HepG2 (cell line): ENCODE measurements at regions not wholly inside any gene's neighbourhood (a gene's known extent, or its start where the extent isn't known, plus 50 kb on each side); places are given as distances from the start of the nearest gene placed in this dataset.

Experiments used
- ATAC-seq: fragments of 200-7000 bp; cut with Tn5 transposase; 3 replicates; pipeline ENCODE4 v1.9.1; 2020; ENCODE audit warnings: mild to moderate bottlenecking, moderate library complexity
- BruUV-seq: library from RNA; stranded (reverse); fragments of 400-500 nt; replicated peaks from 2 replicates; lab custom pipeline; 2021; lab: Mats Ljungman, UMichigan
- CTCF ChIA-PET: fragments of 300-600 bp; formaldehyde crosslinking; extraction: SDS; loops from one replicate; lab custom pipeline; 2021; ENCODE audit warnings: low total read pairs, inconsistent platforms, low intra/inter-chr PET ratio; lab: Yijun Ruan, JAX
- POLR2A ChIA-PET: fragments of 350-600 bp; sonication (Branson Sonifier 250); formaldehyde crosslinking; loops from one replicate; lab custom pipeline; 2020; ENCODE audit warnings: antibody characterized with exemption, inconsistent platforms; lab: Yijun Ruan, JAX
- DNase-seq: peaks from one replicate; pipeline ENCODE4 v3.0.0-alpha.2; 2015; ENCODE audit warnings: low spot score
- FAIRE-seq: peaks from 3 replicates; lab custom pipeline; 2011; peaks lifted over from hg19 to GRCh38; lab: Jason Lieb, UNC
- H2AFZ ChIP-seq: one replicate; pipeline ENCODE4 v1.6.1; 2011; ENCODE audit warnings: low read length, inconsistent platforms
- H3K27ac ChIP-seq: fragments of 300-600 bp; 3 replicates; pipeline ENCODE4 v1.8.0; 2011; ENCODE audit warnings: mixed run types, mild to moderate bottlenecking, mixed read lengths, low read length, inconsistent platforms; ENCODE audit not compliant: insufficient read depth; ENCODE audit errors: extremely low read length
- H3K27me3 ChIP-seq, 2 experiments: fragments of 200-600 bp in 1 of 2; 2 replicates in 1 of 2; 3 replicates in 1 of 2; pipeline versions ENCODE4 v1.6.0 to v1.8.0; 2011; ENCODE audit warnings: low read length in 2 of 2, mild to moderate bottlenecking in 2 of 2, moderate library complexity in 2 of 2, inconsistent platforms in 1 of 2; ENCODE audit not compliant: insufficient read depth in 2 of 2, control insufficient read depth in 1 of 2
- H3K36me3 ChIP-seq, 2 experiments: fragments of 200-600 bp in 1 of 2; replicated peaks in 1 of 2; 2 replicates in 1 of 2; 3 replicates in 1 of 2; pipeline versions ENCODE4 v1.5.1 to v1.8.0; 2011; ENCODE audit warnings: low read length in 2 of 2, inconsistent platforms in 1 of 2; ENCODE audit not compliant: insufficient read depth in 2 of 2, control insufficient read depth in 1 of 2
- H3K4me1 ChIP-seq: 2 replicates; pipeline ENCODE4 v1.5.1; 2012; ENCODE audit warnings: low read length, inconsistent platforms; ENCODE audit not compliant: insufficient read depth
- H3K4me2 ChIP-seq: 2 replicates; pipeline ENCODE4 v1.6.0; 2011; ENCODE audit warnings: low read depth, low read length, inconsistent platforms
- H3K4me3 ChIP-seq, 3 experiments: fragments of 200-600 bp in 1 of 3; sonication (generic), shearing (Covaris generic) in 1 of 3; replicated peaks in 1 of 3; 2 replicates each; pipeline ENCODE4 v1.5.1; 2011 to 2016; ENCODE audit warnings: low read length in 3 of 3, inconsistent platforms in 2 of 3, low read depth in 2 of 3, mild to moderate bottlenecking in 2 of 3, control low read depth in 1 of 3, mixed read lengths in 1 of 3; ENCODE audit not compliant: insufficient read depth in 1 of 3
- H3K79me2 ChIP-seq: one replicate; pipeline ENCODE4 v1.6.1; 2011; ENCODE audit warnings: low read length, inconsistent platforms; ENCODE audit not compliant: insufficient read depth
- H3K9ac ChIP-seq: 2 replicates; pipeline ENCODE4 v1.6.0; 2011; ENCODE audit warnings: mild to moderate bottlenecking, low read depth, low read length, inconsistent platforms; ENCODE audit not compliant: insufficient read depth
- H3K9me3 ChIP-seq: 2 replicates; pipeline ENCODE4 v1.5.1; 2012; ENCODE audit warnings: mild to moderate bottlenecking, low read length
- H4K20me1 ChIP-seq: 2 replicates; pipeline ENCODE4 v1.6.0; 2011; ENCODE audit warnings: inconsistent platforms, mild to moderate bottlenecking, low read length, moderate library complexity; ENCODE audit not compliant: insufficient read depth
- FIP1L1 ChIP-seq: fragments of 200-400 bp; formaldehyde crosslinking; IDR thresholded peaks from 2 replicates; pipeline ENCODE4 v1.6.1; 2018; ENCODE audit warnings: low read depth, mild to moderate bottlenecking, low read length, moderate library complexity, borderline replicate concordance; ENCODE audit not compliant: insufficient read depth
- RBM39 ChIP-seq: fragments of 200-400 bp; formaldehyde crosslinking; IDR thresholded peaks from one replicate; pipeline ENCODE4 v1.6.1; 2018; ENCODE audit warnings: antibody characterized with exemption, mild to moderate bottlenecking, low read depth, low read length; ENCODE audit not compliant: poor library complexity, severe bottlenecking
- ZNF264 ChIP-seq: sonication (generic); formaldehyde crosslinking; IDR thresholded peaks from 2 replicates; pipeline ENCODE4 v1.4.0; 2020; ENCODE audit warnings: missing genetic modification reagents
- WGBS: methylation state at CpG from one replicate; pipeline ENCODE4 v1.1.6; 2017; ENCODE audit warnings: low lambda C conversion rate; 5-methylcytosine and 5-hydroxymethylcytosine counted together
- in situ Hi-C: cut with HindIII; loops from 2 replicates; pipeline ENCODE4 v1.10.0; 2017; ENCODE audit warnings: low pct_unique_long_range_greater_than_20kb; ENCODE audit not compliant: extremely low pct_ligation_motif_present
- intact Hi-C: fragments of 100-400 bp; cut with micrococcal nuclease; formaldehyde crosslinking; loops from one replicate; pipeline ENCODE4 v1.10.0; 2022; ENCODE audit not compliant: unreplicated experiment
- TF ChIP-seq, protein P1 (sequence below): sonication (generic); formaldehyde crosslinking; IDR thresholded peaks from 2 replicates; pipeline ENCODE4 v1.5.0; 2020; ENCODE audit warnings: mild to moderate bottlenecking, missing genetic modification reagents, moderate library complexity
- TF ChIP-seq, protein P2 (sequence below): sonication (generic); formaldehyde crosslinking; IDR thresholded peaks from 2 replicates; pipeline ENCODE4 v1.4.0; 2020; ENCODE audit warnings: missing genetic modification reagents
- TF ChIP-seq, protein P3 (sequence below): sonication (generic); formaldehyde crosslinking; IDR thresholded peaks from 2 replicates; pipeline ENCODE4 v1.4.0; 2020; ENCODE audit warnings: missing genetic modification reagents

DNA sequence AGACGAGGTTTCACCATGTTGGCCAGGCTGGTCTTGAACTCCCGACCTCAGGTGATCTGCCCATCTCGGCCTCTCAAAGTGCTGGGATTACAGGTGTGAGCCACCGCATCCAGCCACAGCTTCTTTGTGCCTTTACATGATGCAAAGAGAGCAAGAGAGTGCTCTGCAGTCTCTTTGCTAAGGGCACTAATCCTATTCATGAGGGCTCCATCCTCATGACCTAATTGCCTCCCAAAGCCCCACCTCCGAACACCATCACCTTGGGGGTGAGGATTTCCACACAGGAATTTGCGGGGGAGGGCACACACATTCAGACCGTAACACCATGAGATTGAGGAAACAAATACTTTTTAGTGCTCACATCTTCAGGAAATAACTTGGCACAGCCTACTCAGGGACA lies 91.8 kb downstream of the PDCL3 start:
- ChIA-PET CTCF (no interaction called here), POLR2A (no interaction called here)
- no peak for FAIRE-seq
- in situ Hi-C loops (no loop called here), intact Hi-C loops (no loop called here)
- DNase-seq = no peak
- H3K79me2 ChIP-seq = no peaks in the 10 kb centered on the region
- no TSS peak for BruUV-seq
- H3K4me3 ChIP-seq = no peak overlapping the region
- H3K9me3 ChIP-seq = no peaks in the 10 kb centered on the region
- no peak overlapping the region for H3K4me2 ChIP-seq
- no peak for ATAC-seq
- peak; percentile 96 for TF ChIP-seq ZNF264 (CRISPR knock-in tag)
- TF ChIP-seq, protein P1, sequence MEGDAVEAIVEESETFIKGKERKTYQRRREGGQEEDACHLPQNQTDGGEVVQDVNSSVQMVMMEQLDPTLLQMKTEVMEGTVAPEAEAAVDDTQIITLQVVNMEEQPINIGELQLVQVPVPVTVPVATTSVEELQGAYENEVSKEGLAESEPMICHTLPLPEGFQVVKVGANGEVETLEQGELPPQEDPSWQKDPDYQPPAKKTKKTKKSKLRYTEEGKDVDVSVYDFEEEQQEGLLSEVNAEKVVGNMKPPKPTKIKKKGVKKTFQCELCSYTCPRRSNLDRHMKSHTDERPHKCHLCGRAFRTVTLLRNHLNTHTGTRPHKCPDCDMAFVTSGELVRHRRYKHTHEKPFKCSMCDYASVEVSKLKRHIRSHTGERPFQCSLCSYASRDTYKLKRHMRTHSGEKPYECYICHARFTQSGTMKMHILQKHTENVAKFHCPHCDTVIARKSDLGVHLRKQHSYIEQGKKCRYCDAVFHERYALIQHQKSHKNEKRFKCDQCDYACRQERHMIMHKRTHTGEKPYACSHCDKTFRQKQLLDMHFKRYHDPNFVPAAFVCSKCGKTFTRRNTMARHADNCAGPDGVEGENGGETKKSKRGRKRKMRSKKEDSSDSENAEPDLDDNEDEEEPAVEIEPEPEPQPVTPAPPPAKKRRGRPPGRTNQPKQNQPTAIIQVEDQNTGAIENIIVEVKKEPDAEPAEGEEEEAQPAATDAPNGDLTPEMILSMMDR (CRISPR knock-in tag) = no peak
- TF ChIP-seq, protein P2, sequence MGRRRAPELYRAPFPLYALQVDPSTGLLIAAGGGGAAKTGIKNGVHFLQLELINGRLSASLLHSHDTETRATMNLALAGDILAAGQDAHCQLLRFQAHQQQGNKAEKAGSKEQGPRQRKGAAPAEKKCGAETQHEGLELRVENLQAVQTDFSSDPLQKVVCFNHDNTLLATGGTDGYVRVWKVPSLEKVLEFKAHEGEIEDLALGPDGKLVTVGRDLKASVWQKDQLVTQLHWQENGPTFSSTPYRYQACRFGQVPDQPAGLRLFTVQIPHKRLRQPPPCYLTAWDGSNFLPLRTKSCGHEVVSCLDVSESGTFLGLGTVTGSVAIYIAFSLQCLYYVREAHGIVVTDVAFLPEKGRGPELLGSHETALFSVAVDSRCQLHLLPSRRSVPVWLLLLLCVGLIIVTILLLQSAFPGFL = no peak
- no peak overlapping the region for H3K9ac ChIP-seq
- no peaks in the 10 kb centered on the region for H3K36me3 ChIP-seq
- no peaks in the 10 kb centered on the region for H3K4me1 ChIP-seq
- H3K27me3 ChIP-seq = peaks cover 3 to 44% of the 10 kb centered on the region in 2 experiments; a peak in 3 of 5 replicates
- H2AFZ ChIP-seq = no peak overlapping the region
- 42% methylated on average over 7 of the region's 7 CpGs for WGBS
- H4K20me1 ChIP-seq = no peaks in the 10 kb centered on the region
- no peak overlapping the region for H3K27ac ChIP-seq

DNA sequence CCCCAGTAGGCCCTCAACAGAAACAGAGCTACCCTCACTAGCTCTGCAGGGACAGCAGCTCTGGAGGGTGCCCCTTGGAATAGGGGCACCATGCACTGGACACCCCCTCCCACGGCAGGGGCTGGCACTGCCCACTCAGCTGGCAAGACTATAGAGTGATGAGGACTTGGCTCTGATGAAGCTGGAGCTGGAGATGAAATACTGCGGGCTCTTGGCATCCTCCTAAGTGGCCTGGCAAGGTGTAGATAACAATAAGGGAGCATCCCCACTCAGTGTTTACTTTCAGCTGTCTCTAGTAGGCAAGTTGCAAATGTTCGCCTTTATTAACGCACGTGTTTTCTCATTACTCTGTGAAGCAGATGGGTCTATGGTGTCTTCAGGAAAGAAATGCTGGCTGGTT lies 92.7 kb downstream of the PDCL3 start:
- Histone ChIP-seq H3K79me2 (no peaks in the 10 kb centered on the region), H3K9me3 (no peaks in the 10 kb centered on the region), H4K20me1 (no peaks in the 10 kb centered on the region), H3K4me3 (no peak overlapping the region), H3K36me3 (no peaks in the 10 kb centered on the region), H2AFZ (no peak overlapping the region), H3K4me2 (no peak overlapping the region), H3K4me1 (no peaks in the 10 kb centered on the region), H3K9ac (no peak overlapping the region), H3K27me3 (peaks cover 3 to 48% of the 10 kb centered on the region in 2 experiments; a peak in 3 of 5 replicates), H3K27ac (no peak overlapping the region)
- no peak for DNase-seq
- in situ Hi-C loops (no loop called here), intact Hi-C loops (no loop called here)
- ChIA-PET CTCF (no interaction called here), POLR2A (no interaction called here)
- 57% methylated on average over 5 of the region's 5 CpGs for WGBS
- no peak for ATAC-seq
- FAIRE-seq = no peak
- TF ChIP-seq, protein P3, sequence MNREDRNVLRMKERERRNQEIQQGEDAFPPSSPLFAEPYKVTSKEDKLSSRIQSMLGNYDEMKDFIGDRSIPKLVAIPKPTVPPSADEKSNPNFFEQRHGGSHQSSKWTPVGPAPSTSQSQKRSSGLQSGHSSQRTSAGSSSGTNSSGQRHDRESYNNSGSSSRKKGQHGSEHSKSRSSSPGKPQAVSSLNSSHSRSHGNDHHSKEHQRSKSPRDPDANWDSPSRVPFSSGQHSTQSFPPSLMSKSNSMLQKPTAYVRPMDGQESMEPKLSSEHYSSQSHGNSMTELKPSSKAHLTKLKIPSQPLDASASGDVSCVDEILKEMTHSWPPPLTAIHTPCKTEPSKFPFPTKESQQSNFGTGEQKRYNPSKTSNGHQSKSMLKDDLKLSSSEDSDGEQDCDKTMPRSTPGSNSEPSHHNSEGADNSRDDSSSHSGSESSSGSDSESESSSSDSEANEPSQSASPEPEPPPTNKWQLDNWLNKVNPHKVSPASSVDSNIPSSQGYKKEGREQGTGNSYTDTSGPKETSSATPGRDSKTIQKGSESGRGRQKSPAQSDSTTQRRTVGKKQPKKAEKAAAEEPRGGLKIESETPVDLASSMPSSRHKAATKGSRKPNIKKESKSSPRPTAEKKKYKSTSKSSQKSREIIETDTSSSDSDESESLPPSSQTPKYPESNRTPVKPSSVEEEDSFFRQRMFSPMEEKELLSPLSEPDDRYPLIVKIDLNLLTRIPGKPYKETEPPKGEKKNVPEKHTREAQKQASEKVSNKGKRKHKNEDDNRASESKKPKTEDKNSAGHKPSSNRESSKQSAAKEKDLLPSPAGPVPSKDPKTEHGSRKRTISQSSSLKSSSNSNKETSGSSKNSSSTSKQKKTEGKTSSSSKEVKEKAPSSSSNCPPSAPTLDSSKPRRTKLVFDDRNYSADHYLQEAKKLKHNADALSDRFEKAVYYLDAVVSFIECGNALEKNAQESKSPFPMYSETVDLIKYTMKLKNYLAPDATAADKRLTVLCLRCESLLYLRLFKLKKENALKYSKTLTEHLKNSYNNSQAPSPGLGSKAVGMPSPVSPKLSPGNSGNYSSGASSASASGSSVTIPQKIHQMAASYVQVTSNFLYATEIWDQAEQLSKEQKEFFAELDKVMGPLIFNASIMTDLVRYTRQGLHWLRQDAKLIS (CRISPR knock-in tag) = no peak
- TF ChIP-seq RBM39 (no peak), FIP1L1 (no peak)
- no TSS peak for BruUV-seq
